Spinal cord (tissue), 9 donors: ENCODE measurements at regions not wholly inside any gene's neighbourhood (a gene's known extent, or its start where the extent isn't known, plus 50 kb on each side); places are given as distances from the start of the nearest gene placed in this dataset.

ENCODE experiments used
- DNase-seq, 6 donors: peaks; one replicate each; pipeline versions ENCODE4 v3.0.0 to v3.0.0-alpha.2; 2013 to 2015; ENCODE audit warnings: low spot score in 6 of 6, low read depth in 4 of 6
- H3K27ac ChIP-seq: one replicate; pipeline ENCODE4 v1.5.1; 2013; ENCODE audit warnings: low read depth, low read length, control low read depth
- H3K27me3 ChIP-seq: one replicate; pipeline ENCODE4 v1.6.1; 2013; ENCODE audit warnings: low read length; ENCODE audit not compliant: control insufficient read depth, insufficient read depth
- H3K36me3 ChIP-seq: one replicate; pipeline ENCODE4 v1.6.1; 2013; ENCODE audit warnings: low read length; ENCODE audit not compliant: control insufficient read depth, insufficient read depth
- H3K4me1 ChIP-seq: one replicate; pipeline ENCODE4 v1.6.1; 2013; ENCODE audit warnings: low read length; ENCODE audit not compliant: control insufficient read depth, insufficient read depth
- H3K4me3 ChIP-seq: one replicate; pipeline ENCODE4 v1.5.1; 2013; ENCODE audit warnings: low read depth, low read length, control low read depth
- H3K9me3 ChIP-seq: one replicate; pipeline ENCODE4 v1.6.1; 2013; ENCODE audit warnings: low read length; ENCODE audit not compliant: control insufficient read depth, insufficient read depth
- WGBS: methylation state at CpG from one replicate; pipeline ENCODE4 v1.1.5; 2013; ENCODE audit warnings: missing lambda C conversion rate; ENCODE audit not compliant: insufficient coverage; 5-methylcytosine and 5-hydroxymethylcytosine counted together
- donor health status: healthy.

DNA sequence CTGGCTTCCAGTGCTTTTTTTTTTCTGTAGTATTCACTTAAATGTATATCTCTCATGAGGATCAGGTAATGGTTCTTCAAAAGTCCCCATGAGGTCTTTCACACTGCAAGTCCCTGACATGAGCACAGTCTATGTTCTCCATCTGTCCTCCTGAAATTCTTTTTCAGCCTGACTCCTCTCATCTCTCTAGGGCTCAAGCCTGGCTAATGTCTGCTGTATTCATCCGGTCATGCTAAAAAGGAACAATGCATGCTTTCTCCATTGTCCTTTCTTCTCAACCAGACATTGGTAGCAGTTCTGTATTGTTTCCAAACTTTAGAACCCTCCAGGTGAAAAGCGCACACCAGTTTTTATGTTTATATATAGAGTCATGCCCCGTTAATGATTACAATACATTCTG is 368.3 kb upstream of the OLFM3 start:
- no peak overlapping the region for H3K27ac ChIP-seq

DNA sequence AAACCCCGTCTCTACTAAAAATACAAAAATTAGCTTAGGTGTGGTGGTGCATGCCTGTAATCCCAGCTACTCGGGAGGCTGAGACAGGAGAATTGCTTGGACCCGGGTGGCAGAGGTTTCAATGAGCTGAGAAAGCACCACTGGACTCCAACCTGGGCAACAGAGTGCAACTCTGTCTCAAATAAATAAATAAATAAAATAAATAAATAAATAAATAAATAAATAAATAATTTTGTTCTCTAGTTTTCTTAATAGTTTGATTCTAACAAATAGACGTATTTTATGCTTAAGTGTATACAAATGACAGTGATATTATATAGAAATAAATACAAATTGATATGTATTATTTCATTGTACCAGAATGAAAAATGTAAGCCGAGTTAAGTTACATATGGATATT is 339.9 kb upstream of the OLFM3 start:
- no peaks in the 10 kb centered on the region for H3K27me3 ChIP-seq
- WGBS, result no CpG with 5 or more reads among the region's 5 CpGs
- no peak overlapping the region for H3K4me3 ChIP-seq
- DNase-seq, result no peak
- H3K9me3 ChIP-seq, result no peaks in the 10 kb centered on the region
- no peaks in the 10 kb centered on the region for H3K4me1 ChIP-seq
- H3K36me3 ChIP-seq, result no peaks in the 10 kb centered on the region
- no peak overlapping the region for H3K27ac ChIP-seq

More for the DNA sequence above, 368.3 kb upstream of the OLFM3 start:
- Histone ChIP-seq H3K9me3 (no peaks in the 10 kb centered on the region), H3K4me1 (no peaks in the 10 kb centered on the region), H3K27me3 (no peaks in the 10 kb centered on the region), H3K36me3 (no peaks in the 10 kb centered on the region), H3K4me3 (no peak overlapping the region)
- peak in 1 of 6 donors; percentile 4 for DNase-seq
- no CpG with 5 or more reads among the region's 3 CpGs for WGBS

DNA sequence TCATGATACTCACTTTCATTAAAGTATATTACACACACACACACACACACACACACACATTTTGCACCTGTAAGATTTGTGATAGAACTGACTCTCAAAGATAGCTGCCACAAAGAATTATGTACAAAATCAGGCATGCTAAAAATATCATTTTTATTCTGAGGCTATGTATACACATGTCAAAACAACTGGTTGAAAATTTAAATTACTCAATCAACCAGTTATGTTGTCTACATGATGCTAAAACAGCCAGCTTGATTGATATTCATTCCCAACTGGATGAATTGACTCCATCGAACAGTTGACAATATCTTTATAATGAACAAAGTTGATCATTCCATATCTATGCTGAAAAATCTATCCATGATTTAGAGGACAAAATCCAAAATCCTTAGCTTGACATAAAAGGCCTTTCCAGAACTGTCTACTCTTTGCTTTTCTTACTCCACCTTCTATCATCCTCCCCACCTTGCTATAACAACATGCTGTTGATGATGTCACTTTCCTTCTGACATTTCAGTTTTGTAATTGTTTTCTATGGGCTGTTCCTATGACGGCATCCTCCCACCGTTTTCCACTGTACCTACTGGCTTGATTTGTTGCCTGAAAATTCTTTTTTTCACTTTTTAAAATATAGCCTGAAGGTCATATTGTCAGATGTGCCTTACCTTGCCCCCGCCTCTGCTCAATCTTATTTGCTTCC is 321.5 kb upstream of the OLFM3 start:
- no peaks in the 10 kb centered on the region for H3K4me1 ChIP-seq
- H3K4me3 ChIP-seq, result no peak overlapping the region
- no peaks in the 10 kb centered on the region for H3K27me3 ChIP-seq
- no peaks in the 10 kb centered on the region for H3K36me3 ChIP-seq
- no peaks in the 10 kb centered on the region for H3K9me3 ChIP-seq
- no peak overlapping the region for H3K27ac ChIP-seq
- no CpG with 5 or more reads among the region's 4 CpGs for WGBS
- no peak for DNase-seq

DNA sequence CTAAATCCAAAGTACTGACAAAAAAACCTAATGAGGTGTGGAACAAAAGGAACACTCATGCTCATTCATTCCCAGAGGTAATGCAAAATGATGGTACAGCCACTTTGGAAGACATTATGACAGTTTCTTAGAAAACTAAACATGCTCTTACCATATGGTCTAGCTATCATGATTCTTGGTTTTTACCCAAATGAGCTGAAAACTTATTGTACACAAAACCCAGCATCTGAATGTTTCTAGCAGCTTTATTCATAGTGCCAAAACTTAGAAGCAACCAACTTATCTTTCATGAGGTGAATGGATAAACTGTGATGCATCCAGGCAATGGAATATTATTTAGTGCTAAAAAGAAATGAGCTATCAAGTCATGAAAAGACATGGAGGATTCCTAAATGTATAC is 318.4 kb upstream of the OLFM3 start:
- no peaks in the 10 kb centered on the region for H3K4me1 ChIP-seq
- H3K9me3 ChIP-seq, result no peaks in the 10 kb centered on the region
- H3K27ac ChIP-seq, result no peak overlapping the region
- peak in 1 of 6 donors; percentile 79 for DNase-seq
- H3K36me3 ChIP-seq, result no peaks in the 10 kb centered on the region
- H3K27me3 ChIP-seq, result no peaks in the 10 kb centered on the region
- no peak overlapping the region for H3K4me3 ChIP-seq

DNA sequence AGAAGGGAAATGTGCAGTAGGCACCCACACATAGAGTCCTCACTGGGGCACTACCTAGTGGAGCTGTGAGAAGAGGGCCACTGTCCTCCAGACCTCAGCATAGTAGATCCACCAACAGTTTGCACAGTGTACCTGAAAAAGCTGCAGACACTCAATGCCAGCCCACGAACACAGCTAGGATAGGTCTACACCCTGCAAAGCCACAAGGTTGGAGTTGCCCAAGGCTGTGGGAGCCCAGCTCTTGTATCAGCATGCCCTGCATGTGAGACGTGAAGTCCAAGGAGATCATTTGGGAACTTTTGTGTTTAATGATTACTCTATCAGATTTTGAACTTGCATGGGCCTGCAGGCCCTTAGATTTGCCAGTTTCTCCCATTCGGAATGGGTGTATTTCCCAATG is 299.4 kb upstream of the OLFM3 start:
- H3K9me3 ChIP-seq, result no peaks in the 10 kb centered on the region
- no peak overlapping the region for H3K27ac ChIP-seq
- H3K4me1 ChIP-seq, result no peaks in the 10 kb centered on the region

DNA sequence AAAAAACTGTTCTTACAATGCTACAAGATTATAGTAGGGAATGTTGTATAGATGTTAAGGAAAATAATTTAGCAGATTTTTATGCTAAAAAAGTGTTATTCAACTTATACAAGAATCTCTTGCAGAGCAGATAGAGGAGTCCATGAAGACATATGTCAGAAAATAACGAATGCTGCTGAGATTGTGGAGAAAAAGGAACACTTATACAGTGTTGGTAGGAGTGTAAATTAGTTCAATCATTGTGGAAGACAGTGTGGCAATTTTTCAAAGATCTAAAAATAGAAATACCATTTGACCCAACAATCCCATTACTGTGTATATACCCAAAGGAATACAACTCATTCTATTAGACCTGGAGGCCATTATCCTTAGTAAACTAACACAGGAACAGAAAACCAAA is 286.2 kb upstream of the OLFM3 start:
- Histone ChIP-seq H3K4me1 (no peaks in the 10 kb centered on the region), H3K36me3 (no peaks in the 10 kb centered on the region), H3K4me3 (no peak overlapping the region), H3K27ac (no peak overlapping the region), H3K27me3 (no peaks in the 10 kb centered on the region), H3K9me3 (no peaks in the 10 kb centered on the region)
- WGBS, result no CpG with 5 or more reads among the region's 1 CpG
- no peak for DNase-seq

More for the DNA sequence above, 299.4 kb upstream of the OLFM3 start:
- no peak overlapping the region for H3K4me3 ChIP-seq
- no peaks in the 10 kb centered on the region for H3K27me3 ChIP-seq
- 90% methylated on average over 3 of the region's 3 CpGs for WGBS
- H3K36me3 ChIP-seq, result no peaks in the 10 kb centered on the region
- no peak for DNase-seq

DNA sequence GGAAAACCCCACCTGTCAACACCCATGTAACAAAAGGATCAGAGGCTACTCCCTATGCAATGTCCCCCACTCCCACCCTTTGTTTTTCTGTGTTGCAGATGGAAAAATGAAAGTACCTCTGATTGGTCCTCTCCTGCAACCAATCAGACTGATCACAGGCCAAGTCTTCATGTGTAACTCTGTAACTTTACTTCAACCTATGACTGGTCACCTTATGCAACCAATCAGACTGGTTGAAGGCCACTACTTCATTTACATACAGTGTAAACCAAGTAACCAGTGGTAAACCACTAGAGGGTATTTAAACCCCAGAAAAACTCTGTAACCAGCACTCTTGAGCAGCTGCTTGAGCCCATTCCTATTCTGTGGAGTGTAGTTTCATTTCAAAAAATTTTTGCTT is 266.3 kb upstream of the OLFM3 start:
- H3K36me3 ChIP-seq, result no peaks in the 10 kb centered on the region
- H3K27me3 ChIP-seq, result no peaks in the 10 kb centered on the region
- no peaks in the 10 kb centered on the region for H3K4me1 ChIP-seq
- DNase-seq, result no peak
- no peak overlapping the region for H3K4me3 ChIP-seq
- no peaks in the 10 kb centered on the region for H3K9me3 ChIP-seq
- H3K27ac ChIP-seq, result no peak overlapping the region

DNA sequence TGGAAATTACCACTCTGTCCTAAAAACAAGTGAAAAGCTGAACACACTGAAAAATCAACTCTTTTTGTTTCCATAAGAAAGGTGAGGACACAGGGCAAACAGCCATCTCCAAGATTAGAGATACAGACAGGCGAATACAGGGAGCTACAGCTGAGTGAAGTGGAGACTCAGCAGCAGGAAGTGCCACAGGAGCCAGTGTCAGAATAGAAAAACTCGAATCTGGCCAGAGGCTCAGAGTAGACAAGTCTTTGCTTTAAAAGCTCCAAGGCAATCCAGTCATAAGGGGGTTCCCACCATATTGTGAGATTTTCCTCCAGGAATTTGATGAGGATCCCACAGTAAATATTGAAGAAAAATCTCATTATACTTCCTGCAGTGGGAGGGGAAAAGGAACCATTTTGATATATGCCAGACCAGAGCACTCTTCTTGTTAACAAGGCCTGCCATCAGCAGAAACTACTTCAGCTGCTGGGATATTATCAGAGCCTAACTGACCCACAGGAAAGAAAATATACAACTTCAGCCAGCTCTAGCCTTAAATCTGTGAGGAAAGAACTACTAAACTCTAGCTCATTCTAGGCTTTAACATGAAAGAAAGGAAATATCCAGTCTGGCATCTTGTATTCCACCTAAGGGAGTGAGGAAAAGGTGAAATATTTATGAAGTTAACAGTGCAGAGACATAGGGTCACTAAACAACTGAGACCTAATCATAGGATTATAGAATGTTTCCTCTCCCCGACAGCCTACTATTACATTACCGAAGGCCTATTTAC is 256.2 kb upstream of the OLFM3 start:
- Histone ChIP-seq H3K27me3 (no peaks in the 10 kb centered on the region), H3K4me3 (no peak overlapping the region), H3K27ac (no peak overlapping the region), H3K9me3 (no peaks in the 10 kb centered on the region), H3K4me1 (no peaks in the 10 kb centered on the region), H3K36me3 (no peaks in the 10 kb centered on the region)
- no peak for DNase-seq
- WGBS, result 94% methylated on average over 4 of the region's 4 CpGs

DNA sequence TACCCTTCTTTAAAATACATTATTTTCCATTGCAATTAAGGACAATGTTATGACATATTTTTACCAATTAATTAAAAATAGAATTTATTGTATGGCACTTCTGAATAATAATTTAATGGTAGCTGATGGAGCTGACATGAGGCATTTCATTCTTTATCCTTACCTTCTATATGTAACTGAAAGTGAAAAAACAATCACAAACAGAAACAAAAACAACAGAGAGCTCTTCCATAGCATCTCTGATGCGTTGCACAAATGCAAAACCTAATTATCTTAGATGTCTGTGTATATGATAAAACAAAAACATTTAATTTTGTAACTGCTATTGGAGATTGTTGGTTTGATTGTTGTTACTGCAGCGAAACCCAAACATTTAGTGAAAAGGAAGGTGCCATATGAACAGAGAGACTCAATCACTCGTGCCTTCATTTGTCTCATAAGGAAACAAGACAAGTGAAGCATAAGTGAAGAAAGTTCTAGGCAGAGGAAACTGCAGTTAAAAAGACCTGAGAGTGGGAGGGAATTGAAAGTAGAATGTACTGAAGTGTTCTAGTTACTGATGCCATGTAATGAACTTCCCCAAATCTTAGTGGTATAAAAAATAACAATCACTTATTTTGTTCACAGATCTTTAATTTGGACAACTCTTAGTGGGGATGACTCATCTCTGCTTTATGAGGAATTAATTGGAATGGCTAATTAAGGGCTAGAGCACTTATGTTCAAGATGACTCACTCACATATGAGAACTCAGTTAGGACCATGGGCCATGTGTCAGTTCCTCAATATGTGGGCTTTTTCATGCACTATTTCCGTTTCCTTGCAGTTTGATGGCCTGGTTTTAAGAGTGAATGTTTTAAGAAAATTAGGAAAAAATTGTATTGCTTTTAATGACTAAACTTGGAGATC is 245.0 kb upstream of the OLFM3 start:
- Histone ChIP-seq H3K9me3 (no peaks in the 10 kb centered on the region), H3K27me3 (no peaks in the 10 kb centered on the region), H3K4me1 (no peaks in the 10 kb centered on the region), H3K4me3 (no peak overlapping the region), H3K27ac (no peak overlapping the region), H3K36me3 (no peaks in the 10 kb centered on the region)
- DNase-seq, result no peak
- WGBS, result 89% methylated on average over 2 of the region's 4 CpGs
